ACHN (cell line): ENCODE measurements at regions not wholly inside any gene's neighbourhood (a gene's known extent, or its start where the extent isn't known, plus 50 kb on each side); places are given as distances from the start of the nearest gene placed in this dataset.

Experiments used
- DNase-seq: peaks from one replicate; pipeline ENCODE4 v3.0.0-alpha.2; 2015
- in situ Hi-C: cut with HindIII; loops from 2 replicates; pipeline ENCODE4 v1.10.0; 2017; ENCODE audit warnings: low sequenced_read_pairs, low pct_ligation_motif_present, low pct_unique_long_range_greater_than_20kb

GRCh38 chr12:16495196-16495595 is 110.8 kb downstream of the LMO3 start:
- in situ Hi-C loops: no loop called here
- no peak for DNase-seq
